ENCODE measurements at regions not wholly inside any gene's neighbourhood (a gene's known extent, or its start where the extent isn't known, plus 50 kb on each side); places are given as distances from the start of the nearest gene placed in this dataset.
"Not testable (repeated sequence)": the region's sequence is repeated elsewhere in the genome, so short reads cannot be mapped to it uniquely, and the experiment has no call there.

GRCh38 chr2:7758073-7758759, 841.0 kb downstream of the RNF144A start:
- DNase-seq (ENCODE audit: low read depth): no peak

- no peak for DNase-seq (ENCODE audit: low read depth)
These were observed 842.7 kb downstream of the RNF144A start for GRCh38 chr2:7759898-7760297.

GRCh38 chr2:7763418-7763817, 846.2 kb downstream of the RNF144A start:
- DNase-seq (ENCODE audit: low read depth): not testable (repeated sequence)

- DNase-seq (ENCODE audit: low read depth): no peak
These were observed 848.0 kb downstream of the RNF144A start for GRCh38 chr2:7765236-7765635.

- no peak for DNase-seq (ENCODE audit: low read depth)
These were observed 849.0 kb downstream of the RNF144A start for GRCh38 chr2:7766088-7766722.

- DNase-seq (ENCODE audit: low read depth): no peak
These were observed 849.9 kb downstream of the RNF144A start for GRCh38 chr2:7766978-7767565.

- no peak for DNase-seq (ENCODE audit: low read depth)
These were observed 850.7 kb downstream of the RNF144A start for GRCh38 chr2:7767902-7768301.

- DNase-seq (ENCODE audit: low read depth): no peak
These were observed 854.6 kb downstream of the RNF144A start for GRCh38 chr2:7771781-7772180.

GRCh38 chr2:7773362-7774360, 856.4 kb downstream of the RNF144A start:
- no peak for DNase-seq (ENCODE audit: low read depth)

- no peak for DNase-seq (ENCODE audit: low read depth)
These were observed 857.3 kb downstream of the RNF144A start for GRCh38 chr2:7774481-7774880.

GRCh38 chr2:7777668-7778067, 860.5 kb downstream of the RNF144A start:
- DNase-seq (ENCODE audit: low read depth): no peak

- no peak for DNase-seq (ENCODE audit: low read depth)
These were observed 863.1 kb downstream of the RNF144A start for GRCh38 chr2:7780321-7780720.

GRCh38 chr2:7785700-7786099, 868.5 kb downstream of the RNF144A start:
- DNase-seq (ENCODE audit: low read depth): no peak

- no peak for DNase-seq (ENCODE audit: low read depth)
These were observed 871.5 kb downstream of the RNF144A start for GRCh38 chr2:7788736-7789135.

- no peak for DNase-seq (ENCODE audit: low read depth)
These were observed 874.9 kb downstream of the RNF144A start for GRCh38 chr2:7792031-7792651.

- DNase-seq (ENCODE audit: low read depth): no peak
These were observed 878.8 kb downstream of the RNF144A start for GRCh38 chr2:7795778-7796563.

GRCh38 chr2:7800031-7800430, 881.8 kb upstream of the ID2 start:
- no peak for DNase-seq (ENCODE audit: low read depth)

- DNase-seq (ENCODE audit: low read depth): no peak
These were observed 880.6 kb upstream of the ID2 start for GRCh38 chr2:7801212-7801611.

GRCh38 chr2:7803515-7803914, 878.3 kb upstream of the ID2 start:
- DNase-seq (ENCODE audit: low read depth): no peak

- no peak for DNase-seq (ENCODE audit: low read depth)
These were observed 872.2 kb upstream of the ID2 start for GRCh38 chr2:7809640-7810039.

- DNase-seq (ENCODE audit: low read depth): no peak
These were observed 870.8 kb upstream of the ID2 start for GRCh38 chr2:7811073-7811472.

Data from activated T-cell treated with anti-CD3 and anti-CD28 coated beads for 1 hour (primary cell).